Heart left ventricle (tissue), 16 donors: ENCODE measurements at regions not wholly inside any gene's neighbourhood (a gene's known extent, or its start where the extent isn't known, plus 50 kb on each side); places are given as distances from the start of the nearest gene placed in this dataset.

Experiments
- ATAC-seq, 4 donors: fragments of 200-7000 bp; cut with Tn5 transposase; one replicate each; pipeline ENCODE4 v1.9.1; 2020 to 2022; ENCODE audit warnings: moderate library complexity in 4 of 4, mild to moderate bottlenecking in 3 of 4, moderate number of reproducible peaks in 1 of 4
- DNase-seq, 5 donors: peaks; one replicate each; pipeline ENCODE4 v3.0.0-alpha.2; 2020
- H3K27ac ChIP-seq, 12 donors: fragments of 200-600 bp; sonication (generic) in 4 of 12; one replicate each; pipeline versions ENCODE4 v1.5.0 to v1.8.0; 2016 to 2022; ENCODE audit warnings: mild to moderate bottlenecking in 2 of 12
- H3K27me3 ChIP-seq, 9 donors: fragments of 200-600 bp; sonication (generic) in 2 of 9; one replicate each; pipeline versions ENCODE4 v1.5.1 to v1.8.0; 2016 to 2022; ENCODE audit warnings: mild to moderate bottlenecking in 3 of 9
- H3K36me3 ChIP-seq, 9 donors: fragments of 200-600 bp; sonication (generic) in 2 of 9; one replicate each; pipeline versions ENCODE4 v1.5.0 to v1.8.0; 2018 to 2022; ENCODE audit warnings: mild to moderate bottlenecking in 2 of 9
- H3K4me1 ChIP-seq, 12 donors: fragments of 200-600 bp; sonication (generic) in 4 of 12; one replicate each; pipeline versions ENCODE4 v1.5.0 to v1.8.0; 2016 to 2022; ENCODE audit warnings: mild to moderate bottlenecking in 3 of 12
- H3K4me3 ChIP-seq, 12 donors: fragments of 200-600 bp; sonication (generic) in 4 of 12; one replicate each; pipeline versions ENCODE4 v1.5.0 to v1.8.0; 2017 to 2022; ENCODE audit warnings: mild to moderate bottlenecking in 9 of 12, moderate library complexity in 4 of 12
- H3K9me3 ChIP-seq, 12 donors: fragments of 200-600 bp; sonication (generic) in 4 of 12; one replicate each; pipeline versions ENCODE4 v1.5.0 to v1.8.0; 2016 to 2022; ENCODE audit warnings: mild to moderate bottlenecking in 1 of 12
- CTCF ChIP-seq, 12 donors: fragments of 200-600 bp; sonication (generic) in 4 of 12; IDR thresholded peaks; one replicate each; pipeline versions ENCODE4 v1.5.0 to v1.8.0; 2018 to 2022; ENCODE audit warnings: antibody characterized with exemption in 12 of 12, mild to moderate bottlenecking in 5 of 12
- POLR2A ChIP-seq, 2 donors: fragments of 450-650 bp; IDR thresholded peaks; one replicate each; pipeline ENCODE4 v1.6.1; 2017; ENCODE audit warnings: antibody characterized with exemption in 2 of 2, mild to moderate bottlenecking in 2 of 2, moderate library complexity in 2 of 2
- WGBS, 4 donors: extraction: QIAGEN DNeasy Blood & Tissue Kit in 2 of 4; methylation state at CpG; one replicate each; pipeline versions ENCODE4 v1.1.5 to v1.1.7; 2013 to 2018; 5-methylcytosine and 5-hydroxymethylcytosine counted together
- intact Hi-C, 10 donors: fragments of 100-400 bp; cut with DNase I; formaldehyde crosslinking; loops; one replicate each; pipeline versions ENCODE4 v1.11.1 to v1.14.2; 2022
- donor health status: ischemic (EF 13 %, LVEDD 7.1; RV severe dilation, severe dysfunction).
- donor health status: healthy with polysubstance abuse.
- donor health status: DM: no; HTN: yes; CAD: no.
- donor health status: DM: no; HTN: no; CAD: no.
- donor health status: ischemic (EF 25% LVEDD 6.9; RV normal size, moderate dysfunction).
- donor health status: ischemic (EF 25% LVEDD 5.7; RV mildly dilated, moderate dysfunction).
- donor health status: healthy.
- donor health status: DM: yes; HTN: yes; CAD: no.
- donor health status: ischemic (EF 35%, LVEDD 5.7; RV mildly dilated, moderate dysfunction).
- donor health status: nonischemic (EF 11% LVEDD 7.7; RV severe dilation, severe dysfunction).
- donor health status: DM: yes; HTN: yes; CAD: no.
- donor health status: PGD.
- donor health status: ischemic (EF 29% LVEDD 5.4; RV normal size, mild dysfunction).
- donor health status: nonischemic (EF 23%, LVEDD 6.1; RV moderate dilation, normal function).

DNA sequence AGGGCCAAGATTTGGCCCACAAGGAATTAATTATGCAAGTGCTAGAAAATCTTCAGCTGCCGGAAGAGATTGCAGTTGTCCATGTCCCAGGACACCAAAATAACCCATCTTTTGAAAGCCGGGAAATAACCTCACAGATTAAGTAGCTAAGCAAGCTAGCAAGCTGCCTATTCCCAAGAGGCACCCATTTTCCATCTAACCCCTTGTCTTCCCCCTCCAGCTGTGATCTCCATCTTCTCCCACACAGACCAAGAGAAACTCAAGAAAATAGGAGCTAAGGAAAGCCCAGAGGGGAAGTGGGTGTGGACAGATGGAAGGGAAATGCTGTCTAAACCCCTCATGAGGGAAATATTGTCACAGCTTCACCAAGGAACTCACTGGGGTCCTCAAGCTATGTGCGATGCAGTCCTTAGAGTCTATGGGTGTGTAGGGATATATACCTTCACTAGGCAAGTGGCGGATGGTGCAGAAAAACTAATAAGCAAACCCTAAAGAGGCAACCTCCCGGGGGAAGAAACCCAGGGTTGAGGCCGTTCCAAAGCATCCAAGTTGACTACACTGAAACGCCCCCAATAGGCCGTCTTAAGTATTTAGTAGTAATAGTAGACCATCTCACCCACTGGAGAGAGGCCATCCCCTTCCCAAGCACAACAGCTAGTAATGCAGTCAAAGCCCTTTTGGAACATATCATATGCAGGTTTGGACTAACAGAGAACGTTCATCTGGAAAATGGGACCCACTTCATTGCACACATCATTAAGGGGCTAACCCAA lies 64.3 kb upstream of the PRSS16 start:
- no peaks in the 10 kb centered on the region for H3K9me3 ChIP-seq
- DNase-seq = peak in 1 of 5 donors; percentile 37
- peaks cover 0 to 12% (median 5%) of the 10 kb centered on the region in 12 donors for H3K4me1 ChIP-seq
- intact Hi-C loops = loop anchor here in 6 of 10 donors (10.0 kb wide), 4 partner anchors 292 to 1172 kb away; partner anchors contain the start of gene ZNF184 (in 4 of the 6)
- peaks cover 0 to 4% (median 0%) of the 10 kb centered on the region in 9 donors for H3K27me3 ChIP-seq
- H3K36me3 ChIP-seq = no peaks in the 10 kb centered on the region
- TF ChIP-seq POLR2A (IDR thresholded peaks at IDR 0.05) (no peak), CTCF (IDR thresholded peaks at IDR 0.05) (no peak)
- peak in 2 of 4 donors; percentile 30 to 48 for ATAC-seq
- no peak overlapping the region for H3K4me3 ChIP-seq
- no peak overlapping the region for H3K27ac ChIP-seq
- WGBS, 4 donors = 58 to 65% (median 61%) methylated on average over 9 of the region's 9 CpGs

DNA sequence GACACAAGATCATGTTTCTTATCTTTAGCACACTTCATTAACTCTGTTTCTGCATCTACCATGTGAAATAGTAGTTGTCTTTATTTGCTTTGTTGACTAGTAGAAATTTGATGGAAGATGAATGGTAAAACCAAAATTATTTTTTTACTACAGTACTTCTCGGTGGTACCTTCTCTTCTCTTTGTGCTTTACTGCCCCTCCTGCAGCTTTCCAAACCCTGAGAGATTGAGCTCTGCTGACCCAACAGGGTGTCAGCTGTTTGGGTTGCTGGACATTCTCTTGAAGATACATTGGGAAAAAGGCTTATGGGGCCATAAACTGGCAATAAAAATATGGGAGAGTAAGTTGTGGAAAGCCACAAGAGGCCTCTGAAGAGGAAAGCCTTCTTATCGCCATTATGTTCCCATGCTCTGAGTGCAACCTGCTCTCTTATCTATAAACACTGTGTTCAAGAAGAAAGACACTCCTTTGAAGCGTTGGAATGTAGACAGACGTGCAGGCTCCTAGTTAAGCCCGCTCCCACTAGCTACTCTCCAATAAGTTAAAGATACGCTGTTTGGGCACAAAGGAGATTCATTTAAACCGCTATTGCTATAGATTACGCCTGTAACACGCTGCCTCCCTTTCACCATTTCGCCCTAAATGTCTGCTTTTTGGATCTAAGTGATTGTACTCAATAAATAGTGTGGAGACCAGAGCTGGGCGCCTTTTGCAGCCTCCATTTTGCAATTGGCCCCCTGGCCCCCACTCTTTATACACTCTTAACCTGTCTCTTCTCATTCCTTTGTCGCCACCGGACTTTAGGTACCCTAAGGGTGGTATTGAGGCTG lies 60.1 kb upstream of the PRSS16 start:
- Histone ChIP-seq H3K4me1 (peaks cover 0 to 9% (median 4%) of the 10 kb centered on the region in 12 donors), H3K27me3 (peaks cover 0 to 4% (median 0%) of the 10 kb centered on the region in 9 donors), H3K9me3 (no peaks in the 10 kb centered on the region), H3K4me3 (peak overlapping the region; percentile 30 to 75 (median 65)), H3K36me3 (no peaks in the 10 kb centered on the region), H3K27ac (peak overlapping the region in 7 of 12 donors; percentile 54 to 80 (median 65))
- DNase-seq = no peak
- 11 to 17% (median 14%) methylated on average over 13 of the region's 13 CpGs for WGBS, 4 donors
- ATAC-seq = no peak
- TF ChIP-seq CTCF (IDR thresholded peaks at IDR 0.05) = no peak
- no peak for TF ChIP-seq POLR2A (IDR thresholded peaks at IDR 0.05)
- intact Hi-C loops = loop anchor here (1.0 to 10.0 kb wide), 13 partner anchors 287 to 1167 kb away; partner anchors contain the start of gene ZNF184 (in 4 of the 10)

DNA sequence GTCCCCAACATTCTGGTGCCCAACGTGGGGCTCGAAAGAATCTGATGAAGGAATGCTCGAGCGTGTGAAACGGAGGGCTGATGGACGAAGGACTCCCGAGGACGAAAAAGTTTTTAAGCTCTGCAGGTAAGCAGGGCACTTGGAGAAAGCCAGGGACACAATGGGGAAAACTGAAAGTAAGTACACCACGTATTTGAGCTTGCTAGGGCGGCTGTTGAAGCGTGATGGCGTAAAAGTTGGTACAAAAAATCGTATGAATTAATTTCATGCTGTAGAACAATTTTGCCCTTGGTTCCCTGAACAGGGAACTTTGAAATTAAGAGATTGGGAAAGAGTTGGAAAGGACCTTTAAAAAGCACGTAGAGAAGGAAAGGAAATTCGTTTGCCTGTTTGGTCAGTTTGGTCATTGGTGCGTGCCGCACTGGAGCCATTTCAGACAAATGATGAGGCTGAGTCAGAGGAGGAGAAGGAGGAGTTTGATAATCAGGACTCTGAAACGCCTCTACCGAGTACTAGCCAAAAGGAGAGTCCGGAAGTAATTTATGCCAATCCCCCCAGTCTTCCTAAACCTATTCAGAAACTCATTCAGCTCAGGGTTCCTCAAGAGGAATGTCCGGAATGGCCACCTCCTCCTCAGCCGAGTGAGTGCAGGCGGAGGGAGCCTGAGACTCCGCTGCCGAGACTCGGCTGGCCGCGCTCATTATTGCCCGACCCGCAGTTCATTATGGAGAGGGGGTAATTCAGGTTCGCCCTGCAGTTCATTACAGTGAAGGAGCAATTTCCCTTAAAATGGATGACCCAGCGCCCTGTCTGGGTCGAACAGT lies 59.2 kb upstream of the PRSS16 start:
- H3K36me3 ChIP-seq = no peaks in the 10 kb centered on the region
- no peaks in the 10 kb centered on the region for H3K9me3 ChIP-seq
- H3K27ac ChIP-seq = peak overlapping the region in 11 of 12 donors; percentile 45 to 80 (median 65)
- 0 to 1% (median 0%) methylated on average over 33 of the region's 33 CpGs for WGBS, 4 donors
- TF ChIP-seq POLR2A (IDR thresholded peaks at IDR 0.05) (no peak), CTCF (IDR thresholded peaks at IDR 0.05) (no peak)
- ATAC-seq (peak; percentile 63 to 96 (median 92)), DNase-seq (peak in 4 of 5 donors; percentile 28 to 51 (median 36))
- H3K4me1 ChIP-seq = peaks cover 0 to 9% (median 4%) of the 10 kb centered on the region in 12 donors
- H3K27me3 ChIP-seq = peaks cover 0 to 4% (median 0%) of the 10 kb centered on the region in 9 donors
- intact Hi-C loops = loop anchor here (1.0 to 10.0 kb wide), 13 partner anchors 287 to 1167 kb away; partner anchors contain the start of gene ZNF184 (in 4 of the 10)
- peak overlapping the region; percentile 30 to 75 (median 65) for H3K4me3 ChIP-seq
